T-cell (primary cell): ENCODE measurements at regions not wholly inside any gene's neighbourhood (a gene's known extent, or its start where the extent isn't known, plus 50 kb on each side); places are given as distances from the start of the nearest gene placed in this dataset.
"Not testable (repeated sequence)": the region's sequence is repeated elsewhere in the genome, so short reads cannot be mapped to it uniquely, and the experiment has no call there.

ENCODE experiments used
- ATAC-seq, 4 experiments: fragments of 200-7000 bp in 3 of 4; fragments of 150-1000 bp in 1 of 4; cut with Tn5 transposase; replicated peaks in 1 of 4; 1 replicate in 3 of 4; 2 replicates in 1 of 4; pipeline ENCODE4 v1.10.0; 2021; ENCODE audit warnings: moderate library complexity in 3 of 4, mild to moderate bottlenecking in 2 of 4, moderate number of reproducible peaks in 1 of 4
- CTCF ChIA-PET, 2 donors: fragments of 300-600 bp; sonication (Branson Sonifier 250); formaldehyde crosslinking; loops; one replicate each; lab custom pipeline; 2022; ENCODE audit warnings: antibody characterized with exemption in 2 of 2; lab: Charles Lee
- POLR2A ChIA-PET, 2 donors: fragments of 300-600 bp; sonication (Branson Sonifier 250); formaldehyde crosslinking; loops; one replicate each; lab custom pipeline; 2022; ENCODE audit warnings: antibody characterized with exemption in 2 of 2; lab: Charles Lee
- DNase-seq, 35 experiments: peaks; one replicate each; pipeline versions ENCODE4 v3.0.0 to v3.0.0-alpha.2; 2013 to 2023
- H3K27ac ChIP-seq: one replicate; pipeline ENCODE4 v1.5.1; 2013; ENCODE audit warnings: low read length
- H3K27me3 ChIP-seq, 2 experiments: replicated peaks in 1 of 2; 1 replicate in 1 of 2; 2 replicates in 1 of 2; pipeline versions ENCODE4 v1.6.1 to v1.7.0; 2013; ENCODE audit warnings: low read length in 1 of 2, mixed read lengths in 1 of 2; ENCODE audit not compliant: control insufficient read depth in 2 of 2, insufficient read depth in 2 of 2; ENCODE audit errors: extremely low read depth in 1 of 2
- H3K36me3 ChIP-seq, 2 donors: 1 replicate in 1 of 2; 2 replicates in 1 of 2; pipeline versions ENCODE4 v1.6.1 to v1.7.0; 2013; ENCODE audit warnings: low read length in 1 of 2; ENCODE audit not compliant: control insufficient read depth in 2 of 2, insufficient read depth in 1 of 2; ENCODE audit errors: extremely low read depth in 1 of 2
- H3K4me1 ChIP-seq, 2 experiments: 1 replicate in 1 of 2; 2 replicates in 1 of 2; pipeline versions ENCODE4 v1.6.1 to v1.7.0; 2013; ENCODE audit warnings: low read length in 2 of 2, mixed read lengths in 1 of 2; ENCODE audit not compliant: insufficient read depth in 2 of 2, control insufficient read depth in 1 of 2; ENCODE audit errors: extremely low read depth in 1 of 2
- H3K4me3 ChIP-seq, 2 donors: 1 replicate in 1 of 2; 2 replicates in 1 of 2; pipeline versions ENCODE4 v1.5.1 to v1.7.0; 2013; ENCODE audit warnings: mild to moderate bottlenecking in 2 of 2, low read length in 1 of 2, moderate library complexity in 1 of 2; ENCODE audit not compliant: control insufficient read depth in 1 of 2; ENCODE audit errors: extremely low read depth in 1 of 2
- H3K9me3 ChIP-seq: 2 replicates; pipeline ENCODE4 v1.7.0; 2013
- H3K27ac Mint-ChIP-seq, 2 donors: one replicate each; pipeline ENCODE4 v1.8.0; 2020 to 2021; ENCODE audit warnings: mild to moderate bottlenecking in 2 of 2, mixed read lengths in 2 of 2
- H3K27me3 Mint-ChIP-seq, 2 donors: one replicate each; pipeline ENCODE4 v1.8.0; 2021 to 2022; ENCODE audit warnings: mixed read lengths in 2 of 2
- H3K36me3 Mint-ChIP-seq: one replicate; pipeline ENCODE4 v1.8.0; 2021; ENCODE audit warnings: mixed read lengths
- H3K4me1 Mint-ChIP-seq, 3 donors: one replicate each; pipeline ENCODE4 v1.8.0; 2020 to 2022; ENCODE audit warnings: mixed read lengths in 3 of 3, mild to moderate bottlenecking in 1 of 3
- H3K4me3 Mint-ChIP-seq, 3 donors: one replicate each; pipeline ENCODE4 v1.8.0; 2020 to 2022; ENCODE audit warnings: mild to moderate bottlenecking in 3 of 3, mixed read lengths in 3 of 3, moderate library complexity in 3 of 3
- H3K9me3 Mint-ChIP-seq, 3 donors: one replicate each; pipeline ENCODE4 v1.8.0; 2020 to 2022; ENCODE audit warnings: mixed read lengths in 3 of 3
- WGBS: methylation state at CpG from one replicate; pipeline ENCODE4 v1.1.5; 2013; ENCODE audit warnings: missing lambda C conversion rate; ENCODE audit not compliant: insufficient coverage; 5-methylcytosine and 5-hydroxymethylcytosine counted together

- H3K27me3 ChIP-seq, ATAC-seq, H3K36me3 ChIP-seq, H3K27ac Mint-ChIP-seq, H3K27me3 Mint-ChIP-seq, DNase-seq, H3K4me1 Mint-ChIP-seq, H3K36me3 Mint-ChIP-seq, H3K4me3 ChIP-seq, POLR2A ChIA-PET, H3K9me3 ChIP-seq, H3K27ac ChIP-seq, H3K4me3 Mint-ChIP-seq, H3K4me1 ChIP-seq: not testable (repeated sequence)
- CTCF ChIA-PET, result interaction anchor here in 1 of 2 donors (0.6 kb wide), 1 partner anchor 31 kb away, joined by 4 read pairs; no protein-coding TSS in a partner anchor
- WGBS, result 100% methylated on average over 1 of the region's 1 CpG
- peaks cover 11 to 24% (median 11%) of the 10 kb centered on the region in 3 donors for H3K9me3 Mint-ChIP-seq
Observed at GRCh38 chr3:87740894-87741293, 317.9 kb downstream of the CGGBP1 start.

DNA sequence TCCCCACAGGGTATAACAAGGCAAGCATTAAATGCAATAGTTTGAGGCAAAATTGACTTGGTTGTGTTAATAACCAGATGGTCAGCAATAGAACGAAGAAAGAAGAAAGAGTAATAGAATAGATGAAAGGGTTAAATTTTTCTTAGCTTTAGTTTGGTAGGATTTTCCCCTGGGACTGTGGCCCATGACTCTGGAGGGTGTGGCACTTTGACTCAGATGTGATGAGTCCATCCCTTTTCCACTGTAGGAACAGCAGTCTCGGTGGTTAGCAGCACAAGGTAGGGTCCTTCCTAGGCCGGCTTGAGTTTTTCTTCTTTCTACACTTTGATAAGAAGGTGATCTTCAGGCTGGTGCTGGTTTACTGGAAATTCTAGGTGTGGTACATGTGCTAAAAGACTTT is 321.0 kb downstream of the CGGBP1 start:
- H3K36me3 Mint-ChIP-seq, H3K27ac ChIP-seq, H3K4me1 ChIP-seq, DNase-seq, POLR2A ChIA-PET, CTCF ChIA-PET, H3K4me3 ChIP-seq, H3K4me3 Mint-ChIP-seq, H3K27ac Mint-ChIP-seq, ATAC-seq, H3K27me3 Mint-ChIP-seq, H3K4me1 Mint-ChIP-seq, H3K36me3 ChIP-seq, H3K9me3 ChIP-seq, H3K27me3 ChIP-seq: not testable (repeated sequence)
- 43% methylated on average over 1 of the region's 3 CpGs for WGBS
- peaks cover 11 to 21% (median 11%) of the 10 kb centered on the region in 3 donors for H3K9me3 Mint-ChIP-seq

- DNase-seq (no peak), ATAC-seq (no peak)
- Mint-ChIP-seq H3K27ac (no peak overlapping the region), H3K4me3 (no peak overlapping the region), H3K27me3 (no peaks in the 10 kb centered on the region), H3K4me1 (no peaks in the 10 kb centered on the region), H3K9me3 (no peaks in the 10 kb centered on the region), H3K36me3 (no peaks in the 10 kb centered on the region)
- ChIA-PET POLR2A (no interaction called here), CTCF (no interaction called here)
- Histone ChIP-seq H3K4me1 (no peaks in the 10 kb centered on the region), H3K27me3 (peaks cover 0 to 2% of the 10 kb centered on the region in 2 experiments), H3K9me3 (no peaks in the 10 kb centered on the region), H3K27ac (no peak overlapping the region), H3K36me3 (no peaks in the 10 kb centered on the region), H3K4me3 (no peak overlapping the region)
- 90% methylated on average over 5 of the region's 10 CpGs for WGBS
Observed at GRCh38 chr3:87733671-87734367, 325.0 kb downstream of the CGGBP1 start.

DNA sequence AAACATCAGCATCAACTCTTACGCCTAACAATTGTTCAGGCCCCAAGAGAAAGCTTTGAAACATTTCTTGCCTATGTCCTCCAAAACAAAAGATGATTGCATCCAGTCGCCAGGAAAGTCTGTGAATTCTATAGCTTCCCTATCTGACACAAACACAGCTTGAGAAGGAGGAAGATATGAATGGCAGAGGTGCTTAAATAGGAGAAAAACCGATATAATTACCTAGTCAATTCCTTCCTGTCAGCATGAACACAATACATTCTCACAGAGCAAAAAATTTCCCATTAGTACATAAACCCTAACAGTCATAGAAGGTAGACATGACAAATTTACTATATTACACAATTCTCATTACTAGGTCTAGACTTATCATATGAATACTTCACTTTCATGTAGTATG is 326.5 kb downstream of the CGGBP1 start:
- no peaks in the 10 kb centered on the region for H3K36me3 ChIP-seq
- Mint-ChIP-seq H3K9me3 (no peaks in the 10 kb centered on the region), H3K27me3 (no peaks in the 10 kb centered on the region), H3K27ac (no peak overlapping the region), H3K36me3 (no peaks in the 10 kb centered on the region), H3K4me1 (no peaks in the 10 kb centered on the region), H3K4me3 (no peak overlapping the region)
- WGBS, result 100% methylated on average over 1 of the region's 3 CpGs
- DNase-seq (no peak), ATAC-seq (no peak)
- CTCF ChIA-PET, result no interaction called here
- peaks cover 0 to 2% of the 10 kb centered on the region in 2 experiments for H3K27me3 ChIP-seq
- POLR2A ChIA-PET, result no interaction called here
- no peak overlapping the region for H3K27ac ChIP-seq
- H3K9me3 ChIP-seq, result no peaks in the 10 kb centered on the region
- no peak overlapping the region for H3K4me3 ChIP-seq
- H3K4me1 ChIP-seq, result no peaks in the 10 kb centered on the region

GRCh38 chr3:87727783-87728182 is 331.0 kb downstream of the CGGBP1 start:
- Histone ChIP-seq H3K36me3 (no peaks in the 10 kb centered on the region), H3K9me3 (no peaks in the 10 kb centered on the region), H3K27me3 (peaks cover 0 to 5% of the 10 kb centered on the region in 2 experiments), H3K4me1 (no peaks in the 10 kb centered on the region), H3K27ac (no peak overlapping the region), H3K4me3 (no peak overlapping the region)
- ChIA-PET POLR2A (no interaction called here), CTCF (no interaction called here)
- ATAC-seq, result no peak
- no peak for DNase-seq
- H3K4me1 Mint-ChIP-seq, result no peaks in the 10 kb centered on the region
- H3K27ac Mint-ChIP-seq, result no peak overlapping the region
- no peak overlapping the region for H3K4me3 Mint-ChIP-seq
- H3K9me3 Mint-ChIP-seq, result peaks cover 3 to 17% (median 7%) of the 10 kb centered on the region in 3 donors
- WGBS, result 89% methylated on average over 3 of the region's 4 CpGs
- no peaks in the 10 kb centered on the region for H3K27me3 Mint-ChIP-seq
- H3K36me3 Mint-ChIP-seq, result no peaks in the 10 kb centered on the region

DNA sequence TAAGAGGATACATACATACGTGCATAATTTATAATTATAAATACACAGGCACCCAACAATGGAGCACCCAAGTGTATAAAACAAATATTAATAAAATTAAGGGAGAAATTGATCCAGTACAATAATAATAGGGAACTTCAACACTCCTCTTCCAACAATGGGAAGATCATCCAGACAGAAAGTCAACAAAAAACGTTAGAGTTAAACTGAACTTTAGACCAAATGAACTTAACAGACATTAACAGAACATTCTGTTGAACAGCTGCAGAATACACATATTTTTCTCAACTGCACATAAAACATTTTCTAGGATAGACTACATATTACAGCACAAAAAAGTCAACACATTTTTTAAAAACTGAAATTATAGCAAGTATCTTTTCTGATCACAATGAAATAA is 339.7 kb downstream of the CGGBP1 start:
- no peak overlapping the region for H3K4me3 Mint-ChIP-seq
- no peaks in the 10 kb centered on the region for H3K36me3 Mint-ChIP-seq
- ChIA-PET CTCF (no interaction called here), POLR2A (no interaction called here)
- Histone ChIP-seq H3K4me1 (no peaks in the 10 kb centered on the region), H3K36me3 (no peaks in the 10 kb centered on the region), H3K9me3 (no peaks in the 10 kb centered on the region), H3K4me3 (no peak overlapping the region), H3K27me3 (no peaks in the 10 kb centered on the region), H3K27ac (no peak overlapping the region)
- no peaks in the 10 kb centered on the region for H3K4me1 Mint-ChIP-seq
- DNase-seq, result no peak
- no peak overlapping the region for H3K27ac Mint-ChIP-seq
- ATAC-seq, result no peak
- peaks cover 0 to 7% of the 10 kb centered on the region in 2 donors for H3K27me3 Mint-ChIP-seq
- H3K9me3 Mint-ChIP-seq, result peaks cover 0 to 5% (median 2%) of the 10 kb centered on the region in 3 donors
- WGBS, result 14% methylated on average over 1 of the region's 2 CpGs
